ENCODE measurements at regions not wholly inside any gene's neighbourhood (a gene's known extent, or its start where the extent isn't known, plus 50 kb on each side); places are given as distances from the start of the nearest gene placed in this dataset.

DNA sequence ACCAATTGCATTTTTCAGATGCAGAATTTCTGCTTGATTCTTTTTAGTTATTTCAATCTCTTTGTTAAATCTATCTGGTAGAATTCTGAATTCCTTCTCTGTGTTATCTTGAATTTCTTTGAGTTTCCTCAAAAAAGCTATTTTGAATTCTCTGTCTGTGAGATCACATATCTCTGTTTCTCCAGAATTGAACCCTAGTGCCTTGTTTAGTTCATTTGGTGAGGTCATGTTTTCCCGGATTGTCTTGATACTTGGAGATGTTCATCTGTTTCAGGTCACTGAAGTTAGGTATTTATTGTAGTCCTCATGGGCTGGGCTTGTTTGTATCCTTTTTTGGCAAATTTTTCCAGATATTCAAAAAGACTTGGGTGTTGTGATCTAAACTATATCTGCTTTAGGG is 202.9 kb upstream of the SERP2 start:
- H3K9me3 ChIP-seq (ENCODE audit: severe bottlenecking), result no peaks in the 10 kb centered on the region
- TF ChIP-seq, protein P1, sequence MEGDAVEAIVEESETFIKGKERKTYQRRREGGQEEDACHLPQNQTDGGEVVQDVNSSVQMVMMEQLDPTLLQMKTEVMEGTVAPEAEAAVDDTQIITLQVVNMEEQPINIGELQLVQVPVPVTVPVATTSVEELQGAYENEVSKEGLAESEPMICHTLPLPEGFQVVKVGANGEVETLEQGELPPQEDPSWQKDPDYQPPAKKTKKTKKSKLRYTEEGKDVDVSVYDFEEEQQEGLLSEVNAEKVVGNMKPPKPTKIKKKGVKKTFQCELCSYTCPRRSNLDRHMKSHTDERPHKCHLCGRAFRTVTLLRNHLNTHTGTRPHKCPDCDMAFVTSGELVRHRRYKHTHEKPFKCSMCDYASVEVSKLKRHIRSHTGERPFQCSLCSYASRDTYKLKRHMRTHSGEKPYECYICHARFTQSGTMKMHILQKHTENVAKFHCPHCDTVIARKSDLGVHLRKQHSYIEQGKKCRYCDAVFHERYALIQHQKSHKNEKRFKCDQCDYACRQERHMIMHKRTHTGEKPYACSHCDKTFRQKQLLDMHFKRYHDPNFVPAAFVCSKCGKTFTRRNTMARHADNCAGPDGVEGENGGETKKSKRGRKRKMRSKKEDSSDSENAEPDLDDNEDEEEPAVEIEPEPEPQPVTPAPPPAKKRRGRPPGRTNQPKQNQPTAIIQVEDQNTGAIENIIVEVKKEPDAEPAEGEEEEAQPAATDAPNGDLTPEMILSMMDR (IDR thresholded peaks at IDR 0.05; ENCODE audit: low read depth, low read length), result no peak

DNA sequence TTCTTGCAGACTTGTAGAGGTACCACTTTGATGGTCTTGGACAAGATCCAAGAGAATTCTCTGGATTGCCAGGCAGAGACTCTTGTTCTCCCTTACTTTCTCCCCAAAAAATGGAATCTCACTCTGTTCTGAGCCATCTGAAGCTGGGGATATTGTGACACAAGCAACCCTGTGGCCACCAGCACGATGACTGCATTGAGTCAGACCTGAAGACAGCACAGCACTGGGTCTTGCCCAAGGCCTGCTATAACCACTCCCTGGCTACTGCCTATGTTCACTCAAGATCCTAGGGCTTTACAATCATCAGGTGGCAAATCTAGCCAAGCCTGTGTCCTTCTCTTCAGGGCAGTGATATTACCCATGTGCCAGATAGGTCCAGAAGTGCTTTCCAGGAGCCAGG is 202.5 kb upstream of the SERP2 start:
- Histone ChIP-seq H3K27me3 (ENCODE audit: insufficient read depth, low read depth, severe bottlenecking) (no peaks in the 10 kb centered on the region), H3K4me3 (ENCODE audit: low read depth, low read length) (no peak overlapping the region), H3K9me3 (ENCODE audit: severe bottlenecking) (no peaks in the 10 kb centered on the region), H3K36me3 (no peaks in the 10 kb centered on the region), H3K27ac (no peak overlapping the region)
- TF ChIP-seq, protein P1 (IDR thresholded peaks at IDR 0.05; ENCODE audit: low read depth, low read length), result no peak
- no peak for DNase-seq

More for the DNA sequence above, 202.9 kb upstream of the SERP2 start:
- no peak overlapping the region for H3K27ac ChIP-seq
- no peaks in the 10 kb centered on the region for H3K27me3 ChIP-seq (ENCODE audit: insufficient read depth, low read depth, severe bottlenecking)
- DNase-seq, result no peak
- H3K36me3 ChIP-seq, result no peaks in the 10 kb centered on the region
- no peak overlapping the region for H3K4me3 ChIP-seq (ENCODE audit: low read depth, low read length)

DNA sequence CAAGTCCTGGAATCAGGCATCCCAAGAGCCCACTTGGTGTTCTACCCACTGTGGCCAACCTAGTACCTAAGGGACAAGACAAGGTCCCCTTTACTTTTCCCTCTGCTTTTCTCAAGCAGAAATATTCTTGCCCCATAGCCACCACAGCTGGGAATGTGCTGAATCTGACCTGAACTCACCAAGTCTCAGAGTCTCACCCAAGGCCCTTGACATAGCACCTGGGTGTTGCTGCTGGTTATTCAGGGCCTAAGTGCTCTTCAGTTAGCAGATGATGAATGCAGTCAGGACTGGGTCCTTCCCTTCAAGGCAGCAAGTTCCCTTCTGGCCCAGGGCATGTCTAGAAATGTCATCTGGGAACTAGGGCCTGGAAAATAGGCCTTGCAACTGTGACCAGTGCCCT is 201.8 kb upstream of the SERP2 start:
- no peaks in the 10 kb centered on the region for H3K36me3 ChIP-seq
- H3K27ac ChIP-seq, result no peak overlapping the region
- H3K9me3 ChIP-seq (ENCODE audit: severe bottlenecking), result no peaks in the 10 kb centered on the region
- no peak overlapping the region for H3K4me3 ChIP-seq (ENCODE audit: low read depth, low read length)
- H3K27me3 ChIP-seq (ENCODE audit: insufficient read depth, low read depth, severe bottlenecking), result no peaks in the 10 kb centered on the region
- no peak for DNase-seq
- TF ChIP-seq, protein P1 (IDR thresholded peaks at IDR 0.05; ENCODE audit: low read depth, low read length), result no peak

DNA sequence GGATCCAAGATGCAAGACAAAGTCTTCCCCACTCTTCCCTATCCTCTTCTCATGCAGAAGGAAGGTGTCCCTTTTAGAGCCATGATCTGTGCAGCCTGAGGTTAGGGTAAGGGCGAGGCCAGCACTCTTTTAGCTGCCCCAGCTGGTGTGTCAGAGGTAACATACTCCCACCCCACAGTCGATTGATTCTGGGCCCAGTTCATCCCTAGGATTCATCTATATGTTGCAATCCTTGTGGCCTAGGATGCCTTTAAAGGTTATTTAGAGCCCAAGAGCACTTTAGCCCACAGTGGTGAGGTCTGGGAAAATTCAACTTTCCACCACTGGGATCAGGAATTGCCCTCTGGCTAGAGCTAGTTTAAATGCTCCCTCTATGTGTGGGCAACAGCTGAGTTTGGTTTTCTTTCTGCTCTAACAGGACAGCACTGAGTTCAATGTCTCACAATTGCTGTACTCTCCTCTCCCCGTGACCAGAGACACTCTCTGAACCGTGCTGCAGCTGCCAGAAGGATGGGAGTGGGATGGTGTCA is 201.3 kb upstream of the SERP2 start:
- no peak for DNase-seq
- no peaks in the 10 kb centered on the region for H3K36me3 ChIP-seq

GRCh38 chr13:44174769-44175425 is 198.7 kb upstream of the SERP2 start:
- TF ChIP-seq, protein P1 (IDR thresholded peaks at IDR 0.05; ENCODE audit: low read depth, low read length), result no peak
- H3K36me3 ChIP-seq, result no peaks in the 10 kb centered on the region
- DNase-seq, result no peak
- H3K9me3 ChIP-seq (ENCODE audit: severe bottlenecking), result no peaks in the 10 kb centered on the region
- no peak overlapping the region for H3K27ac ChIP-seq
- H3K27me3 ChIP-seq (ENCODE audit: insufficient read depth, low read depth, severe bottlenecking), result no peaks in the 10 kb centered on the region
- H3K4me3 ChIP-seq (ENCODE audit: low read depth, low read length), result no peak overlapping the region

More for the DNA sequence above, 201.3 kb upstream of the SERP2 start:
- Histone ChIP-seq H3K27me3 (ENCODE audit: insufficient read depth, low read depth, severe bottlenecking) (no peaks in the 10 kb centered on the region), H3K9me3 (ENCODE audit: severe bottlenecking) (no peaks in the 10 kb centered on the region), H3K4me3 (ENCODE audit: low read depth, low read length) (no peak overlapping the region), H3K27ac (no peak overlapping the region)
- TF ChIP-seq, protein P1 (IDR thresholded peaks at IDR 0.05; ENCODE audit: low read depth, low read length), result no peak

DNA sequence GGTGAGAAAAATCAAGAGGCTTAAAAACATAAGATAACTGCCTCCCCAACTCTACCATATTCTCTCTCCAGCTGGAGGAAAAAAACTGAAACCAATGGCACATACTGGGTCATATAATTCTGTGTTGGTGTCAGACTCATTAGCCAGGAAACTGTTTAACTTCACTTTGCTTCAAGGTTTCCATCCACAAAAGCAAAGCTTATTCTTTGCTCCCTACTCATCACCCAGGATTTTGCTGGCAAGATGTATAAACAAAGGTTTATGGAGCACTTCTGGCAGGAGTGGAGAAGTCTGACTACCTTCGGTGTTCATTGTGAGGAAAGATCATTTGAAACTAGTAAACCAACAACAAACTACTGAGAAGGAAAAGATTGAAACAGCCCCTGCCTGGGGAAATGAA is 197.5 kb upstream of the SERP2 start:
- Histone ChIP-seq H3K27ac (no peak overlapping the region), H3K27me3 (ENCODE audit: insufficient read depth, low read depth, severe bottlenecking) (no peaks in the 10 kb centered on the region), H3K9me3 (ENCODE audit: severe bottlenecking) (no peaks in the 10 kb centered on the region), H3K36me3 (no peaks in the 10 kb centered on the region), H3K4me3 (ENCODE audit: low read depth, low read length) (no peak overlapping the region)
- DNase-seq, result no peak
- TF ChIP-seq, protein P1 (IDR thresholded peaks at IDR 0.05; ENCODE audit: low read depth, low read length), result no peak

All from WERI-Rb-1 (cell line).